Fibroblast of lung (primary cell): ENCODE measurements at regions not wholly inside any gene's neighbourhood (a gene's known extent, or its start where the extent isn't known, plus 50 kb on each side); places are given as distances from the start of the nearest gene placed in this dataset.

Experiments used
- CTCF ChIP-seq, 2 donors: IDR thresholded peaks in 1 of 2; conservative IDR thresholded peaks in 1 of 2; 1 replicate in 1 of 2; 2 replicates in 1 of 2; pipeline ENCODE4 v1.5.1; 2011 to 2012; ENCODE audit warnings: low read length in 2 of 2, control low read depth in 1 of 2, inconsistent platforms in 1 of 2, low read depth in 1 of 2, mild to moderate bottlenecking in 1 of 2
- EZH2 ChIP-seq: IDR thresholded peaks from 2 replicates; pipeline ENCODE4 v1.5.1; 2012; ENCODE audit warnings: low read length, control low read depth, mild to moderate bottlenecking; ENCODE audit errors: missing control alignments

GRCh38 chr9:11328326-11328725, 715.5 kb upstream of the PTPRD start:
- no peak for TF ChIP-seq CTCF (conservative IDR thresholded peaks at IDR 0.05 in 1 of 2, IDR thresholded peaks at IDR 0.05 in 1 of 2; ENCODE audit: low read depth in 1 of 2, low read length in 2 of 2)
- TF ChIP-seq EZH2: no peak
